Endothelial cell of umbilical vein (primary cell): ENCODE measurements at regions not wholly inside any gene's neighbourhood (a gene's known extent, or its start where the extent isn't known, plus 50 kb on each side); places are given as distances from the start of the nearest gene placed in this dataset.

Source experiments
- CTCF ChIP-seq, 2 donors: IDR thresholded peaks; 1 replicate in 1 of 2; 2 replicates in 1 of 2; pipeline ENCODE4 v1.5.1; 2011; ENCODE audit warnings: low read length in 2 of 2, mild to moderate bottlenecking in 2 of 2, moderate library complexity in 2 of 2, control low read depth in 1 of 2, inconsistent platforms in 1 of 2, low read depth in 1 of 2; ENCODE audit not compliant: insufficient read depth in 1 of 2; ENCODE audit errors: extremely low read depth in 1 of 2
- GATA2 ChIP-seq: IDR thresholded peaks from 2 replicates; pipeline ENCODE4 v1.7.0; 2011; ENCODE audit warnings: low read depth, mild to moderate bottlenecking, moderate library complexity, mixed read lengths, low read length; ENCODE audit not compliant: insufficient read length, insufficient read depth
- JUN ChIP-seq: IDR thresholded peaks from 2 replicates; pipeline ENCODE4 v1.6.1; 2011; ENCODE audit warnings: borderline replicate concordance, low read depth; ENCODE audit not compliant: insufficient read length, insufficient read depth
- POLR2A ChIP-seq: IDR thresholded peaks from 2 replicates; pipeline ENCODE4 v1.6.1; 2012; ENCODE audit warnings: low read depth, mild to moderate bottlenecking, control low read depth, low read length

GRCh38 chr22:26838471-26838825, 181.1 kb downstream of the MIAT start:
- TF ChIP-seq CTCF (IDR thresholded peaks at IDR 0.05; ENCODE audit: extremely low read depth in 1 of 2, insufficient read depth in 1 of 2, low read depth in 1 of 2, low read length in 2 of 2) = no peak
- TF ChIP-seq GATA2 = no peak
- no peak for TF ChIP-seq JUN
- TF ChIP-seq POLR2A = no peak
